NCI-H1417 (cell line): ENCODE measurements at regions not wholly inside any gene's neighbourhood (a gene's known extent, or its start where the extent isn't known, plus 50 kb on each side); places are given as distances from the start of the nearest gene placed in this dataset.
"Not testable (repeated sequence)": the region's sequence is repeated elsewhere in the genome, so short reads cannot be mapped to it uniquely, and the experiment has no call there.

Source experiments
- DNase-seq, 3 experiments: peaks; one replicate each; lab custom pipeline; 2025; lab: John Stamatoyannopoulos, UW

DNA sequence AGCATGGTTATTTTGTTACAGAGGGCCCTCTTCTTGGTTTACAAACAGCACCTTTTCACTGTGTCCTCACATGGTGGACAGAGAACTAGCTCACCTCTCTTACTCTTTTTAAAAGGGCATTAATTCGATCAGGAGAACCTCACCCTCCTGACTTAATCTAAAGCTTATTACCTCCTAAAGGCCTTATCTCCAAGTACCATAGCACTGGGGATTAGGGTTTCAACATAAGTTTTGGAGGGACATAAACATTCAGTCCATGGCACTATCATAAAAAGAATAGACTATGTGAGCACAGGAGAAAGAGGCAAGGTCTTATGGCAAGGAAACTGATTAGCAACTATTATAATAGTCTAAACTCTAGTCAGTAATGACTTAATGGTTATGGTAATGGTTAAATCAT lies 736.2 kb upstream of the ADGRB3 start:
- no peak for DNase-seq

- DNase-seq = no peak
These were observed 737.0 kb upstream of the ADGRB3 start for GRCh38 chr6:67897998-67898607.

DNA sequence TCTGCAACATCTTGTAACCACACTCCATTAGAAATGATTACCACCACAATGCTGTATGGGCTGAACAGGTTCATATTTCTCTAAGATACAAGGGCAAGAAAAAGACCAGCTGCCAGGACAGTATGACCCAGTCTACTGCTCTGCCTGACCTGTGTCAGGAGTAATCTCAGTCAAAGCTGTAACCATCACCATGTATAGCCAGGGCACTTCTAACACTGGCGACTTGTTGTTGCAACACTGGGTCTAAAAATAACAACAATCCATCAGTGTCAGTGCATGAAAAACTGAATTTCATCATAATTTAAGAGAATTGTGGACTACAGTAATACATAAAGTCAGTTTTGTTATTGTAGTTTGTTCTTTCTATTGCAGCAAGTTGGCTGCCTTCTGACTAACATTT lies 738.6 kb upstream of the ADGRB3 start:
- no peak for DNase-seq

DNA sequence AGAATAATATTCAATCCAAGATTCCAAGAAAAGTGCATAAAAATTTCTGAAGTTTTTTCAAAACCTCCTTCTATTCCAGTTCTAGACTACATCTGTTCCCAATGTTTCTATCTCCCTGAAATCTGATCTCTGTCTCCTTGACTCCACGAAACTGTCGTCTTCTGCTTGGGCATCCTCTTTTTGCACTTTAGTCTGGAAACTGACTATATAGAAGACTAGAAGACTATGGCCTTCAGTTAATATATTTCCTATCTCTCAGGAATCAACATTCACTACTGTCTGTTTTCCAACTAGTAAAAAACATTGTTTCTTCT lies 745.4 kb upstream of the ADGRB3 start:
- DNase-seq = no peak

GRCh38 chr6:67888886-67889681 lies 746.0 kb upstream of the ADGRB3 start:
- DNase-seq = peak in 1 of 3 experiments; percentile 25

DNA sequence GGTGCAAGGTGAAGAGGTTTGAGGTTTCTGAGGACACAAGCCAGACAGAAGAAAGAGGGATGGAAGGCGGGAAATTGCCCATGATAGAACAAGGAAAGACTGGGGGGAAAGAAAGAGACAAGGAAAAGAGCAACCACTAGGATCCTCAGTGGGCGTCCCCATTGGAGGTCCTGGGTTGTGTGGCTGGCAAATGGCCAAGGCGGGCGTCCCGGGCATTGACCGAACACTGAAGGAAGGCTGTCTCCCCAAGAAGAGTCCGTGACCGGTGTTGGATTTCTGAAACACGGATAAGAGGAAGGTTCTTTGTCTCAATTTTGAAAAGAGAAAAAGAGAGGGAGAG lies 746.6 kb upstream of the ADGRB3 start:
- DNase-seq = no peak

GRCh38 chr6:67887747-67888545 lies 747.1 kb upstream of the ADGRB3 start:
- no peak for DNase-seq

- no peak for DNase-seq
These were observed 747.7 kb upstream of the ADGRB3 start for GRCh38 chr6:67887419-67887746.

GRCh38 chr6:67886840-67887292 lies 748.2 kb upstream of the ADGRB3 start:
- no peak for DNase-seq

GRCh38 chr6:67886036-67886707 lies 748.9 kb upstream of the ADGRB3 start:
- no peak for DNase-seq

- DNase-seq = no peak
These were observed 749.7 kb upstream of the ADGRB3 start for GRCh38 chr6:67885081-67886033.

DNA sequence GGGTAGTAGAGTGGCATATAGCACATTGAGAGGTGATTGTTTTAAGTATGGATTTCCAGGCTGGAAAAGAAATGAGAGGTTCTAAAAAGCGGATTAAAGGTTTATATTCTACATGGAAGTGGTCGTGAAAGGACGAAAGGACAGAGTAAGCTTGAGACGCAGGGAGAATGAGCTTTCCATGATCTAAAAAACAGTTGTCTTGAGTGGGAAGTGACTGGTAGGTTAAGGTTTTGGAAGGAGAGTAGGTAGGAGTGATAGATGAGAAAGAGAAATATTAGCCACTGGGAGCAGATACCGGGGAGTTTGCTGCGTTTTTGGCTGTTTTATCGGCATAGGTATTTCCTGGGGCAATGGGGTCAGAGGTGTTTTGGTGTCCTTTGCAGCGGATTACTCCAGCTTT lies 750.6 kb upstream of the ADGRB3 start:
- no peak for DNase-seq

DNA sequence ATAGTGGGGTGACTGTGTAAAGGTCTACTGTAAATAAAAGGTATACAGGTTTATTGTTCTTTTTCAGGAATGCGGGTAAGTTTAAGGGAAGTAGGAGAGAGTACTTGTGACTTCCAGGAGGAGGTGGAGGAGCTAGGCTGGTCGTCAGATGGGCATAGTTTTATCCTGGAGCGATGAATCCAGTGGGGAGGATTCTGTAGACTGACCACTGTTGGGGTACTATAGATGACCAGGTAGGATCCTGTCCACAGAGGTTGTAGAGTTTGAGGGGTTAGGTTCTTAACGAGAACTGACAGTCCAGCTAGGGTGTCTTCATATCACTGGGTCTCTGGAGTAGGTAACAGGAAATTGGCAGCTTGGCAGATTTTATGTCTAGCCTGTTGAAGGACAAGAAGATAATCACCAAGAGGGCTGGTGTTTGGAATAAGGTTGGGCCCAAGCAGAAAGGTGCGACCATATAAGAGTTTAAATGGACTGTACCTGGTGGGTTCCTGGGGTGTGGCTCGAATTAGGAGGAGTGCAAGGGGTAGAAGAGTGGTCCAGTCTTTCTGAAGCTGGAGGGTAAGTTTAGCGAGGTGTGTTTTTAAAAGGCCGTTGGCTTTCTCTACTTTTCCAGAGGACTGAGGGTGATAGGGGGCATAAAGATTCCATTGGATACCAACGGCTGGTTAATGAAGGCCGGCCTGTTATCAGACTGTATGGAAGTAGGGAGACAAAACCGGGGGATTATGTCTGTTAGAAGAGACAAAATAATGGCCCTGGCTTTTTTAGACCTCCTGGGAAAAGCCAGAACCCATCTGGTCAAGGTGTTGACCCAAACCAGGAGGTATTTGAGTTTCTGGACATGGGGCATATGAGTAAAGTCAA lies 751.3 kb upstream of the ADGRB3 start:
- no peak for DNase-seq

DNA sequence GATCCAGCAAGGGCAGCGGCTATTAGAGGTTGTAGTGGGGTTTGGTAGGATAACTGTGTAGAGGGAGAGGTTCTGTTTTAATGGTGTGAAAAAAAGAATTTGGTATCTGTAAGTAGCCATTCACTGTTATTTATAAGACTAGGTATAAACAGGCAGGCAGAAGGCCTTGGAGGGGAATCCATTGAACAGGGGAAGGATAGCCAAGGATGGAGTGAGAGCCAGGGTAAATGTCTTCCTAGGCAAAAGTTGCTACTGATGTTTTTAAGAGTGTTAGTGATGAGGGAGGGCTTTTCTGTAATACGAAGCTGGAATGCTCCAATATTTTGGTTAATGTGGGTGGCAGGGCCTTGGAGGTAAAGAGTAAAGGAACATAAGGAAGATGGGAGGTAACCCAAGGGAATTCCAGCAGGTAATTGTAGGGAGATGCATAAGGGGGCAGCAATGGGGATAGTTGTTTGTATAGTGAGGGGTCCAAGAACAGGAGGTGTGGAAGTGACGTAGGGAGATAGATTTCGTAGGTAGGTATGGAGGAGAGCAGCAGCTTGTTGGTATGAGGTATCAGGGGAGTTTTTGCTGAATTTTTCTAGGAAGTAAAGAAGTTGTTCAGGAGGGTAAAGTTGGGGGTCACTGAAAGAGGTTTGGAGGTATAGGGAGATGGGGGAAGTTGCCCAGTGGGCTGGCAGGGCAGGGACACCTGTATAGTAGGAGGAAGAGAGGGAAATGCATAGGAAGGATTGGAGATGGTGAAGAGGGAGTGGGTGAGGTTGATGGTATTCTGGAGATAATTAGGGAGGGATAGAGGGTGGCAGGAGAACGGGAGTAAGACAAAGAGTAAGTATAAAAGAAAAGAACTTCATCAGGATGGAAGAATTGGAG lies 752.4 kb upstream of the ADGRB3 start:
- no peak for DNase-seq

DNA sequence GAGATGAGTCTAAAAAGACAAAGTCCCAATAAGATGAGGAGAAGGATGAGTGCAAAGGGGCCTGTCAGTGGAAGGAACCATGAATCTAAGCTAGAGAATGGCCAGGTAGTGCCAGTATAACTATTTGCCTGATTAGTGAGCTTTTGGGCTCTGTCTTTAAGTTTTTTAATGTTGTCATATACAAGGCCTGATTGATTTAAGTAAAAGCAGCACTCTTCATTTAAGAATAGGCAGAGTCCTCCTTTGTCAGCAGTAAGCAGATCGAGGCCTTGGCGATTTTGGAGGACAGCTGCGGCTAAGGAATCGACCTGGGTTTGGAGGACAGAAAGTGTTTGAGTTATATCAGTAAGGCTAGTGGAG lies 753.4 kb upstream of the ADGRB3 start:
- no peak for DNase-seq

DNA sequence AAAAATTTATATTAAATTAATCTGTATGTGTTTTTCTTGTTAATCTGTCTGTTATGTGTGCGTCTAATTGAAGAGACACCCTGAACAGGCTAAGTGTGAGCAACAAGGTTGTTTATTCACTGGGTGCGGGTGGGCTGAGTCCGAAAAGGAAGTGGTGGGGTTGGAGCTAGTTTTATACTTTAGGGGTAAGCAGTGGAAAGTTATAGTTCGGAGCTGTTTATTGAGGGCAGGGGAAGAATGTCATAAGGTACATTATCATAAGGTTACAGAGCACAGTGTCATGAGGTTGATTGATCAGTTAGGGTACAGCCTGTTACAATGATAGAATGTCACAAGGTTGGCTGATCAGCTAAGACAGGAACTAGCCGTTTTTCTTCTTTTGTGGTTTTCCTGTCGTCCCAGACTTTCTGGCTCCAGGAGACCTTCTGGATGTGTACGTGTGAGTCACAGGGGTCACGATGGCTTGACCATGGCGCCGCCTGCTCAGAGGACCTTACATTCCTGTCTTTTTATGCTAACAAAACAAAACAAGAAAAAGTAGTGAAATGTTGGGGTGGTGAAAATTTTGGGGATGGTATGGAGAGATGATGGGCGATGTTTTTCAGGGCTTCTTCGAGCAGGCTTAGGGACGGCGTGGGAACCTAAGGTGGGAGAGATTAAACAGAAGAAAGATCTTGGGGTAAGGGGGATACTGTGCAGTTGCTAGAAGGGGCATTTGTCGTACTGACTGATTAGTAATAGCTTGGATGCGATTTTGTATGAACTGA lies 754.0 kb upstream of the ADGRB3 start:
- DNase-seq = peak in 1 of 3 experiments; percentile 29

GRCh38 chr6:67880343-67880742 lies 754.7 kb upstream of the ADGRB3 start:
- DNase-seq = not testable (repeated sequence)

- not testable (repeated sequence) for DNase-seq
These were observed 755.2 kb upstream of the ADGRB3 start for GRCh38 chr6:67879928-67880327.
